SJCRH30 (cell line): ENCODE measurements at regions not wholly inside any gene's neighbourhood (a gene's known extent, or its start where the extent isn't known, plus 50 kb on each side); places are given as distances from the start of the nearest gene placed in this dataset.
"Not testable (repeated sequence)": the region's sequence is repeated elsewhere in the genome, so short reads cannot be mapped to it uniquely, and the experiment has no call there.

Source experiments
- DNase-seq, 2 experiments: peaks; one replicate each; pipeline ENCODE4 v3.0.0-alpha.2; 2015 to 2020
- H3K27ac ChIP-seq: fragments of 250-450 bp; sonication (Bioruptor Pico); 2 replicates; pipeline ENCODE4 v1.5.1; 2020; ENCODE audit warnings: mild to moderate bottlenecking, moderate library complexity
- H3K27me3 ChIP-seq: fragments of 250-450 bp; sonication (Bioruptor Pico); 2 replicates; pipeline ENCODE4 v1.5.1; 2020; ENCODE audit warnings: mild to moderate bottlenecking, moderate library complexity
- H3K36me3 ChIP-seq: fragments of 250-450 bp; sonication (Bioruptor Pico); 2 replicates; pipeline ENCODE4 v1.5.1; 2020; ENCODE audit warnings: mild to moderate bottlenecking, moderate library complexity
- H3K4me1 ChIP-seq: fragments of 250-450 bp; sonication (Bioruptor Pico); 2 replicates; pipeline ENCODE4 v1.5.1; 2020; ENCODE audit warnings: mild to moderate bottlenecking, moderate library complexity
- H3K4me3 ChIP-seq: fragments of 250-450 bp; sonication (Bioruptor Pico); 2 replicates; pipeline ENCODE4 v1.5.1; 2020; ENCODE audit warnings: mild to moderate bottlenecking, moderate library complexity
- H3K9me3 ChIP-seq: fragments of 250-450 bp; sonication (Bioruptor Pico); replicated peaks from 2 replicates; pipeline ENCODE4 v1.5.1; 2020; ENCODE audit warnings: mild to moderate bottlenecking, moderate library complexity

DNA sequence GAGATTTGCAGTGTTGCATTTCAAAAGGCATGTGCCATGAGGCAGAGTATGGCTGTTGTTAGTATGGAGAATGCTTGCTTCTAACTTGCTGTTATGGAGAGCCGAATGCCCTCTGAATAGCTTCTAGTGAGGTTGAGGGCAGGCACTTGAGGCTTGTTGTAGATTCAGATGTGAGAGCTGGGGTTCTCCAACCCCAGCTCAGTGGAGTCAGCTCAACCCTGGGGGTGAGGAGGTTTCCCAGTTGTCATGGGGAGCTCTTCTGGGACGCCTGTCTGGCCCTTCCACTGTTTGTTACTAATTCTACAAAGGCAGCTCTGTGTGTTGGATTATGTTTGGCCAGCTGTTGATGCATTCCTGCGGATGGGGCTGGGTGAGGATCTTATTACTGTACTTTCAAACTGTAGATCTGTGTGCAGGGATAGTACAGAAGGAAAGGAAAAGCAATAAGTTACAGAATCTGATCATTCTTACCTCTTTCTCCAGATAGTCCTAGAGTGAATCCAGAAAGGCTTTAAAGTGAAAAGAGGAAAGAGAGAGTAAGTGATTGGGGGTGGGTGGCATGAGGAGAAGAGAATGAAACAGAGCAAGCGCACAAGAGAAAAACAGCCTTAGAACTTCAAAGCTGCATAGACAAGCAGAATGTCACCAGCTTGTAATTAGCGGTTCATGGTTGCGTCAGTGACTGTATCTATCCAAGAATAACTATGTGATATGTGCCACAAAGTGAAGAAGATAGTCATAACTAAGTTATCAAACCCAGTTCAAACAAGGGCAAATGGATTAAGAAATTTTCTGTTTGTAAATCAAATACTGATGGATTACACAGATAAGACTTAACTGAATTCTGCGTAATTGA, 148.7 kb downstream of the PRL start:
- H3K9me3 ChIP-seq = no peaks in the 10 kb centered on the region
- H3K27ac ChIP-seq = peak overlapping the region; percentile 93
- peaks cover 2% of the 10 kb centered on the region; the same call in 1 of the 2 replicates for H3K4me1 ChIP-seq
- H3K4me3 ChIP-seq = peak overlapping the region; percentile 73
- H3K27me3 ChIP-seq = no peaks in the 10 kb centered on the region
- H3K36me3 ChIP-seq = no peaks in the 10 kb centered on the region
- peak; percentile 90 to 95 for DNase-seq

DNA sequence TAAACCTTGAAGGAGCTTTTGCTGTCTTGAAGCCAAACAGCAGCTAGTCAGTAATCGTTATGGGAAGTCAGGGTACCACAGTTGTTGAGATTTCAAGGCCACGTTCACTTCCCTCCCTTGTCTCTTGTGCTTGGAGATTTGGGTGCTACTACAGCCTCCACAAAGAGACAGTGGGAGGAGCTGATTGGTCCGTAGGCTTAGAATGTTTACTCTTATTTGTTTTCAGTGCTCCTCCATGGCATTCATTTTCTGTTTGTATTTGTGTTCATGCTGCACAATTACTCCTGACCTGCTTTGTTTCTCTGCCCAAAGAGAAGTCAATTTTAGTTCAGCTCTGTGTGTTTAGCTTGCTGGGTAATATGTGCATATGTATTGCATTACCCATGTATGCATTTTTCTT, 147.7 kb downstream of the PRL start:
- H3K4me1 ChIP-seq = peaks cover 2% of the 10 kb centered on the region; the same call in 1 of the 2 replicates
- H3K27me3 ChIP-seq = no peaks in the 10 kb centered on the region
- H3K4me3 ChIP-seq = peak overlapping the region; percentile 73
- H3K9me3 ChIP-seq = no peaks in the 10 kb centered on the region
- no peaks in the 10 kb centered on the region for H3K36me3 ChIP-seq
- DNase-seq = peak; percentile 44 to 71
- peak overlapping the region; percentile 93 for H3K27ac ChIP-seq

DNA sequence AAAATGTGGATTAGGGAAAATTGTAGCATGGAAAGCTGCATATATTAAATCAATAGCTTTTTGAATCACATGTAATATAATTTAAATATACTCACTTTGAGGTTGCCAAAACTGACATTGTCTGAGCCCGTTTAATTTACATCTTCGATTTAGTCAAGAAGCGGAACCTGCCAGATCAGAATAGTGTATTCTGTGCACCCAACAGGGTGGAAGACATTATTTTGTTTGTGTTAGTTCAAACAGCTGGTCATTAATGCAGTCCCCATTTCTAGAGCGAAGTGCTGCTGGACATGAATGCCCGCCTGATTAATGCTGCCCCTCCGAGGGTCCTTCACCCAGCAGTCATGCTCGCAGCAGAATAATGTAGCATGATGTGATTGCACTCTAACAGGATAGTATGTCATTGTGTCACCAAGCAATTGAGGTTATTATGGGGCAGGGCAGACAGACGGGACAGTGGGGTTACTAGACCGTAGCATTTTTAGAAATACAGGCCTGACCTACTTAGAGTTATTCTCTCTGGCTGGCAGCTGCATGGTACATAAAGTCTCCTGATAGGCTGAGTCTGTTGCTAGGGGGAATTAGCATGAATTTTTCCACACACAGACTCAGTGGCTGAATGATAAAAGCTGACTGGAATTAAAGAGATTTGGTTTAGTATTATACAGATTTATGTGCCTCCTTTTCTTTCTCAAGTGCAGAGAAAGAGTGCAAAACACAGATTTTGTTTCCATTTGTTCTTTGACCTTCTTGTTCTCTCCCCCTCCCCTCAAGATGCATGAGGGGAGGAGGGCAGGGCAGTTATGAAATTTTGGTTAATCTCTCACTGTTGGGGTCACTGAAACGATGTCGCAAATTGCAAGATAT, 147.1 kb downstream of the PRL start:
- Histone ChIP-seq H3K4me1 (peaks cover 2% of the 10 kb centered on the region; the same call in 1 of the 2 replicates), H3K4me3 (peak overlapping the region; percentile 73), H3K27ac (peak overlapping the region; percentile 93), H3K36me3 (no peaks in the 10 kb centered on the region), H3K9me3 (no peaks in the 10 kb centered on the region), H3K27me3 (no peaks in the 10 kb centered on the region)
- peak; percentile 57 to 78 for DNase-seq

DNA sequence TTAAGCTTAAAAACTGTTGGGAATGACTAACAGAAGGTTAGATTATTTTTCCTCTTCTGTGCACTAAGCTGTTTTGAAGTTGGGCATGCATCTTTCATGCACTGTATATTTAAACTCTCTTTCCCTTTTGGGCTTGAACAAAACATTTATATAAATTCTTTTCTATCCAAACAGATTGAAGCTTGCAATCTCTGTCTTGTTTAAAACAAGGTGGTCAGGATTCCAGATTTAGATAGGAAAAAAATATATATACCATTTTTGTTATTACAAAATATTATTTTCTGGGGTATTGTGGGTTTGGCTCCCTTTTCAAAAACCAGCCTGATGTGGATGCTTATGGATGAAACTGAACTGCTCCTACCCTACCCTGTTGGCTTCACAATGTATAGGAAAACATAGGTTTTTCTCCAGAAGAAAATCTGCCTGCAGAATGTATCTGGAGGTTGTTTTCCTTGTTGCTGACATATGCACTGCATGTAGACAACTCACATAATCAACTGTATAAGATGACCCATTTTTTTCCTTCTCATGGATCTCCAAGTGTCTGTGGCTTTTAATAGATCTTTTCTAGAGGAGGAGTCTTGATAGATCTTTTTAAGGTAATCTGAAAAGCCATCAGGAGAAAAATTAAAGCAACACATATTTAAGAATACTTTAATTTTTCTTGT, 146.3 kb downstream of the PRL start:
- peak overlapping the region; percentile 73 for H3K4me3 ChIP-seq
- no peak for DNase-seq
- no peaks in the 10 kb centered on the region for H3K36me3 ChIP-seq
- peak overlapping the region; percentile 93 for H3K27ac ChIP-seq
- H3K9me3 ChIP-seq = no peaks in the 10 kb centered on the region
- peaks cover 2% of the 10 kb centered on the region; the same call in 1 of the 2 replicates for H3K4me1 ChIP-seq
- H3K27me3 ChIP-seq = no peaks in the 10 kb centered on the region

DNA sequence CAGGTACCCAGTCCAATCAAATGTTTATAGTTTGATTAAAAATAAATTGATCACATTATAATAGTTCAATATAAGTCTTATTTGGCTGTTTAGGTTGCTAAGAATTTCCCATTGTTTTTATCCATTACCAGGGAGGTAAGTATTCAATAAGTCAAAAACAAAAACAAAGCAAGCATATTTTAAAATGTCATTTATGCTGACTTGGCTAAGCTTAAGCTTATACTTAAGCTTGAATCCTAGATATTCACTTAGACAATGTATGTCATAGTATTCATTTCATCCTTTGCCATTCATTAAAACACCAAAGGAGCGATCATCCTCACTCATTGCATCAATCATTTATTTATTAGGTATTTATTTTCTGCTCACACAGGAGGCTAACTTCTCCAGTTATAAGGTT, 144.9 kb downstream of the PRL start:
- peaks cover 2% of the 10 kb centered on the region; the same call in 1 of the 2 replicates for H3K4me1 ChIP-seq
- H3K36me3 ChIP-seq = no peaks in the 10 kb centered on the region
- no peak overlapping the region for H3K4me3 ChIP-seq
- no peak overlapping the region for H3K27ac ChIP-seq
- H3K27me3 ChIP-seq = no peaks in the 10 kb centered on the region
- DNase-seq = no peak
- H3K9me3 ChIP-seq = no peaks in the 10 kb centered on the region

DNA sequence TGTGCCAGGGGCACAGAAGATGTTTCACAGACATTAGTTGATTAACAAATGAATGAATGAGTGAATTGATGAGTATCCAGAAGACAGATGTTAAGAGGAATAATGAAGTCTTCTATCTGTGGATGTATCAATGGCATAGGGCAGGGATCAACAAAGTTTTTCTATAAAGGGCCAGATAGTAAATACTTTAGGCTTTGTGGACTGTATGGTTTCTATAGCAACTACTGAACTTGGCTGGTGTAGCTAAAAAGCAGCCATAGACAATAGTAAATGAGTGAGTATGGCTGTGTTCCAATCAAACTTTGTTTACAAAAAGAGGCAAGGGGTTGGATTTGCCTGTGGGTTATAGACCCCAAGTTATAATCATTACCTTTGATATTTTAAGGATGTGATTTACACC, 144.0 kb downstream of the PRL start:
- no peak for DNase-seq
- Histone ChIP-seq H3K4me1 (peaks cover 2% of the 10 kb centered on the region; the same call in 1 of the 2 replicates), H3K27ac (no peak overlapping the region), H3K9me3 (no peaks in the 10 kb centered on the region), H3K4me3 (no peak overlapping the region), H3K27me3 (no peaks in the 10 kb centered on the region), H3K36me3 (no peaks in the 10 kb centered on the region)

DNA sequence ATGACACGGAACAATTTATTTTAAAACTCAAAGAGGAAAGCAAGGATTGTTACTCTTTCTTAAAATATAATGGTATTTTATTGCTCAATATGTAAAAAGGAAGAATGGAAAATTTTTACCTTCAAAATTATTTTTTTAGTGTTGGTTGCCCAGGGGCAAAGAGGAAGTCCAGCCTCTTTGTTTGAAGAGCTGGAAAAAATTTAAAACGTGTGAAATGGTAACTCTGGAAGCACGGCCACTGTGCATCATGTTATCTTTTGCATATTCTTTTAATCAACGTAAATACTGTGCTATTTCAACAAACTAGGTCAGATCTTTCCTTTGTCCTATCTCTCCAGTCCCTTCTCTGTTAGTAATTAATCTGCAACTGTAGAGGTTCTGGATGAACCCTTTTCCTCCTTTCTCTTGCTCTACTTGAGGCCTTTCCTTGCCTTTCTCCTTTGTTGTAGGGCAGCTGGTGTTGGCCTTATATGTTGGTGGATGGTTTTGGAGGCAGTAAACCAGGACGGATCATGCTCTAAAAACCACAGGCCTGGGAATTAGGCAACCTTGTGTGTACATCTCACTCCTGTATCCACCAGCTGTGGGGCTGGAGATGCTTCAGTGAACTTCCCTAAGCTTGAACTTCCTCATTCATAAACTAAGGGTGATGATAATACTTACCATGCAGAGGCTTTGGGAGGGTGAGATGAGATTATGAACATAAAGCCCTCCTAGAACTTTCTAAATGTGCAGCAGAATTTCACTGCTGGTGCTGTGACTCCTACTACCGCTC, 143.3 kb downstream of the PRL start:
- DNase-seq = peak in 1 of 2 experiments; percentile 20
- H3K27ac ChIP-seq = no peak overlapping the region
- no peak overlapping the region for H3K4me3 ChIP-seq
- no peaks in the 10 kb centered on the region for H3K36me3 ChIP-seq
- H3K4me1 ChIP-seq = peaks cover 2% of the 10 kb centered on the region; the same call in 1 of the 2 replicates
- no peaks in the 10 kb centered on the region for H3K27me3 ChIP-seq
- no peaks in the 10 kb centered on the region for H3K9me3 ChIP-seq

DNA sequence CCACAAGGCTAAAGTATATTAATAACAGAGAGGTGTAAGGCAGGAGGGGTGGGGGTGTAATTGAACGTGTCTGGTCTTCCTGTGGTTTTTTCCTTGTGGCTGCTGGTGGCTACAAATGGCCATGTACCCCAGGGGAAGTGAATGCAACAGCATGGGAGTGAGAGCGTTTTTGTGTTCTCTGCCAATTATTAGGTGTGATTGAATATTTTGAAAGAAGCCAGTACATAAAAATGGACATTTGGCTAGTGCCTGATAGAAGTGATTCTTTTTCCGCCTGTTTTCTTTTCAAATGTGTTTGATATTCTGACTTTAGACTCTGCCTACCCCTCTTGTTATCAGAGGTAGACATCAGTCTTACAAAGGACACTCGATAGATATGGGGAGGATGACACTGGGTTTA, 141.3 kb downstream of the PRL start:
- Histone ChIP-seq H3K36me3 (no peaks in the 10 kb centered on the region), H3K9me3 (no peaks in the 10 kb centered on the region), H3K4me3 (no peak overlapping the region), H3K27me3 (no peaks in the 10 kb centered on the region), H3K4me1 (0 out of 2 replicates have a peak, but pooled peaks cover 2% of the 10 kb centered on the region), H3K27ac (no peak overlapping the region)
- DNase-seq = no peak

DNA sequence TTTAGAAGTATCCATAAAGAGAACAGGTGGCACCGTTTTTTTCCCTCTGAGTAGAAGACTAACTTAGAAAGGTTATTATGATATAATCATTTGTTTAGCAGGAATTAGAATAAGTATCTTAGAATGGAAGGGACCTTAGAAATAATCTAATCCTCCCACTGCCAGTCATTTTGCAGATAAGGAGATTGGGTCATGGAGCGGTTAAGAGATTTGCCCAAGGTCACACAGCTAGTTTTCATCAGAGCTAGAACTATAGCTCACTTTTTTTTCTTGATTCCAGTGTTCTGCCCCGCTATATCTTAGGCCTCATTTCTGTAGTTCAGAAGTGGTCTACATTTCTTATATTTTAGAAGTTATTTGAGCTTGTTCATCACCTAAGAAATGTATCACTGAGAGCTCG, 139.6 kb downstream of the PRL start:
- H3K4me3 ChIP-seq = no peak overlapping the region
- H3K36me3 ChIP-seq = no peaks in the 10 kb centered on the region
- H3K4me1 ChIP-seq = no peaks in the 10 kb centered on the region
- no peak for DNase-seq
- no peaks in the 10 kb centered on the region for H3K27me3 ChIP-seq
- no peak overlapping the region for H3K27ac ChIP-seq
- H3K9me3 ChIP-seq = no peaks in the 10 kb centered on the region

DNA sequence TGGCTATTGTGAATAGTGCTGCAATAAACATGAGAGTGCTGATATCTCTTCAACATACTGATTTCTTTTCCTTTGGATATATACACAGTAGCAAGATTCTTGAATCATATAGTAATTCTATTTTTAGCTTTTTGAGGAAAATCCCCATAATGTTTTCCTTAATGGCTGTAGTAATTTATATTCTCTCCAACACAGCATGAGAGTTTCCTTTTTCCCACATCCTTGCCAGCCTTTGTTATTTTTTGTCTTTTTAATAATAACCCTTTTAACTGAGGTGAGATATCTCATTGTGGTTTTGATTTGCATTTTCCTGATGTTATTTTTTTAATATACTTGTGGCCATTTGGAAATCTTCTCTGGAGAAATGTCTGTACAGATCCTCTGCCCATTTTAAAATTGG, 132.6 kb downstream of the PRL start:
- no peaks in the 10 kb centered on the region for H3K36me3 ChIP-seq

DNA sequence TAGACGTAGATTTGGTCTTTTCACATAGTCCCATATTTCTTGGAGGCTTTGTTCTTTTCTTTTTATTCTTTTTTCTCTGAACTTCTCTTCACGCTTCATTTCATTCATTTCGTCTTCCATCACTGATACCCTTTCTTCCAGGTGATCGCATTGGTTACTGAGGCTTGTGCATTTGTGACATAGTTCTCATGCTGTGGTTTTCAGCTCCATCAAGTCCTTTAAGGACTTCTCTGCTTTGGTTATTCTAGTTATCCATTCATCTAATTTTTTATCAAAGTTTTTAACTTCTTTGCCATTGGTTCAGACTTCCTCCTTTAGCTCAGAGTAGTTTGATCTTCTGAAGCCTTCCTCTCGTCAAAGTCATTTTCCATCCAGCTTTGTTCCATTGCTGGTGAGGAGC, 125.8 kb downstream of the PRL start:
- H3K4me1 ChIP-seq, H3K27me3 ChIP-seq, H3K27ac ChIP-seq, DNase-seq, H3K4me3 ChIP-seq, H3K36me3 ChIP-seq, H3K9me3 ChIP-seq: not testable (repeated sequence)

More for the DNA sequence above, 132.6 kb downstream of the PRL start:
- DNase-seq = no peak
- H3K27ac ChIP-seq = no peak overlapping the region
- no peaks in the 10 kb centered on the region for H3K9me3 ChIP-seq
- no peak overlapping the region for H3K4me3 ChIP-seq
- H3K4me1 ChIP-seq = no peaks in the 10 kb centered on the region
- H3K27me3 ChIP-seq = no peaks in the 10 kb centered on the region

DNA sequence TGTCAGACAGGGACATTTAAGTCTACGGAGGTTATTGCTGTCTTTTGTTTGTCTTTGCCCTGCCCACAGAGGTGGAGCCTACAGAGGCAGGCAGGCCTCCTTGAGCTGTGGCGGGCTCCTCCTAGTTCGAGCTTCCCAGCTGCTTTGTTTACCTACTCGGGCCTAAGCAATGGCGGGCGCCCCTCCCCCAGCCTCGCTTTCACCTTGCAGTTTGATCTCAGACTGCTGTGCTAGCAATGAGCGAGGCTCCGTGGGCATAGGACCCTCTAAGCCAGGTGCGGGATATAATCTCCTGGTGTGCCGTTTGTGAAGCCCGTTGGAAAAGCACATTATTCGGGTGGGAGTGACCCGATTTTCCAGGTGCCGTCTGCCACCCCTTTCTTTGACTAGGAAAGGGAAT, 125.0 kb downstream of the PRL start:
- H3K4me1 ChIP-seq, H3K27ac ChIP-seq, H3K9me3 ChIP-seq, H3K4me3 ChIP-seq, H3K27me3 ChIP-seq, H3K36me3 ChIP-seq, DNase-seq: not testable (repeated sequence)

DNA sequence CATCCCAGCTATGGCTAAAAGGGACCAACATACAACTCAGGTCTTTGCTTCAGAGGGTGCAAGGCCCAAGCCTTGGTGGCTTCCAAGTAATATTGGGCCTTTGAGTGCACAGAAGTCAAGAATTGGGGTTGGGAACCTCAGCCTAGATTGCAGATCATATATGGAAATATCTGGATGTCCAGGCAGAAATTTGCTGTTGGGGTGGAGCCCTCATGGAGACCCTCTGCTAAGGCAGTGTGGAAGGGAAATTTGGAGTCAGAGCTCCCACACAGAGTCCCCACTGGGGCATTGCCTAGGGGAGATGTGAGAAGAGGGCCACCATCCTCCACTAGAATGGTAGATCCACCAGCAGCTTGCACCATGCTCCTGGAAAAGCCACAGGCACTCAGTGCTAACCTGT, 123.5 kb downstream of the PRL start:
- Histone ChIP-seq H3K27ac (no peak overlapping the region), H3K4me3 (no peak overlapping the region), H3K36me3 (no peaks in the 10 kb centered on the region), H3K9me3 (no peaks in the 10 kb centered on the region), H3K4me1 (no peaks in the 10 kb centered on the region), H3K27me3 (no peaks in the 10 kb centered on the region)
- DNase-seq = no peak

DNA sequence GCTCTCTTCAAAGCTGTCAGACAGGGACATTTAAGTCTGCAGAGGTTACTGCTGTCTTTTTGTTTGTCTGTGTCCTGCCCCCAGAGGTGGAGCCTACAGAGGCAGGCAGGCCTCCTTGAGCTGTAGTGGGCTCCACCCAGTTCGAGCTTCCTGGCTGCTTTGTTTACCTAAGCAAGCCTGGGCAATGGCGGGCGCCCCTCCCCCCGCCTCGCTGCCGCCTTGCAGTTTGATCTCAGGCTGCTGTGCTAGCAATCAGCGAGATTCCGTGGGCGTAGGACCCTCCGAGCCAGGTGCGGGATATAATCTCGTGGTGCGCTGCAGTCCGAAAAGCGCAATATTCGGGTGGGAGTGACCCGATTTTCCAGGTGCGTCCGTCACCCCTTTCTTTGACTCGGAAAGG, 116.6 kb downstream of the PRL start:
- not testable (repeated sequence) for H3K9me3 ChIP-seq, H3K36me3 ChIP-seq, DNase-seq

More for the DNA sequence above, 116.6 kb downstream of the PRL start:
- H3K4me1 ChIP-seq, H3K27me3 ChIP-seq, H3K4me3 ChIP-seq, H3K27ac ChIP-seq: not testable (repeated sequence)
